ENCODE measurements at regions not wholly inside any gene's neighbourhood (a gene's known extent, or its start where the extent isn't known, plus 50 kb on each side); places are given as distances from the start of the nearest gene placed in this dataset.

GRCh38 chr1:67963263-67963662 lies 87.2 kb downstream of the DIRAS3 start:
- TF ChIP-seq EZH2 (IDR thresholded peaks at IDR 0.05; ENCODE audit: insufficient read depth, poor library complexity, severe bottlenecking) (no peak), EZH2phosphoT487 (IDR thresholded peaks at IDR 0.05; ENCODE audit: insufficient read depth, low read depth) (no peak)
